Mesendoderm (in vitro differentiated cells): ENCODE measurements at regions not wholly inside any gene's neighbourhood (a gene's known extent, or its start where the extent isn't known, plus 50 kb on each side); places are given as distances from the start of the nearest gene placed in this dataset.

Source experiments
- DNase-seq: peaks from one replicate; pipeline ENCODE4 v3.0.0; 2013
- H2AK5ac ChIP-seq: 2 replicates; pipeline ENCODE4 v1.6.1; 2013; ENCODE audit warnings: low read length, inconsistent platforms
- H2BK120ac ChIP-seq: 2 replicates; pipeline ENCODE4 v1.6.1; 2013; ENCODE audit warnings: low read depth, mild to moderate bottlenecking, low read length, moderate library complexity, mixed read lengths
- H2BK15ac ChIP-seq: replicated peaks from 2 replicates; pipeline ENCODE4 v1.6.1; 2013; ENCODE audit warnings: low read depth, mild to moderate bottlenecking, moderate library complexity
- H2BK5ac ChIP-seq: 2 replicates; pipeline ENCODE4 v1.6.1; 2013; ENCODE audit warnings: low read length, inconsistent platforms
- H3K18ac ChIP-seq: 2 replicates; pipeline ENCODE4 v1.6.1; 2013; ENCODE audit warnings: mild to moderate bottlenecking, low read length, mixed read lengths
- H3K23ac ChIP-seq: one replicate; pipeline ENCODE4 v1.6.1; 2013; ENCODE audit warnings: low read length
- H3K27ac ChIP-seq: 2 replicates; pipeline ENCODE4 v1.5.1; 2013; ENCODE audit warnings: low read depth, mild to moderate bottlenecking, inconsistent platforms, low read length, moderate library complexity
- H3K27me3 ChIP-seq: 2 replicates; pipeline ENCODE4 v1.6.1; 2013; ENCODE audit warnings: low read length, control low read depth, mild to moderate bottlenecking, inconsistent platforms; ENCODE audit not compliant: insufficient read depth, poor library complexity
- H3K36me3 ChIP-seq: 2 replicates; pipeline ENCODE4 v1.6.1; 2013; ENCODE audit warnings: low read length, inconsistent platforms; ENCODE audit not compliant: control insufficient read depth, insufficient read depth
- H3K4ac ChIP-seq: one replicate; pipeline ENCODE4 v1.6.1; 2013; ENCODE audit warnings: low read depth, mild to moderate bottlenecking, low read length, moderate library complexity
- H3K4me1 ChIP-seq: 2 replicates; pipeline ENCODE4 v1.6.1; 2013; ENCODE audit warnings: low read depth, low read length, inconsistent platforms; ENCODE audit not compliant: control insufficient read depth
- H3K4me2 ChIP-seq: 2 replicates; pipeline ENCODE4 v1.6.1; 2013; ENCODE audit warnings: low read length
- H3K4me3 ChIP-seq: 2 replicates; pipeline ENCODE4 v1.5.1; 2013; ENCODE audit warnings: mild to moderate bottlenecking, low read length
- H3K56ac ChIP-seq: one replicate; pipeline ENCODE4 v1.6.1; 2013; ENCODE audit warnings: low read length
- H3K79me1 ChIP-seq: 2 replicates; pipeline ENCODE4 v1.6.1; 2013; ENCODE audit warnings: low read length, inconsistent platforms
- H3K79me2 ChIP-seq: 2 replicates; pipeline ENCODE4 v1.6.1; 2013; ENCODE audit warnings: mild to moderate bottlenecking, low read length; ENCODE audit not compliant: control insufficient read depth, insufficient read depth
- H3K9ac ChIP-seq: 2 replicates; pipeline ENCODE4 v1.6.1; 2013; ENCODE audit warnings: low read length, inconsistent platforms
- H4K5ac ChIP-seq: one replicate; pipeline ENCODE4 v1.6.1; 2013; ENCODE audit warnings: low read length
- H4K8ac ChIP-seq: one replicate; pipeline ENCODE4 v1.6.1; 2013; ENCODE audit warnings: low read depth, mild to moderate bottlenecking, control low read depth, low read length, moderate library complexity
- WGBS: extraction: QIAGEN DNeasy Blood & Tissue Kit; methylation state at CpG from one replicate; pipeline ENCODE4 v1.1.7; 2013; ENCODE audit warnings: low lambda C conversion rate, missing lambda C conversion rate; ENCODE audit not compliant: insufficient coverage; ENCODE audit errors: extremely low coverage; 5-methylcytosine and 5-hydroxymethylcytosine counted together

GRCh38 chr5:33011801-33012200, 300.7 kb downstream of the NPR3 start:
- no peak overlapping the region for H3K4me2 ChIP-seq
- no peak overlapping the region for H2BK15ac ChIP-seq
- no peak overlapping the region for H3K4me3 ChIP-seq
- no peak overlapping the region for H4K8ac ChIP-seq
- no peak overlapping the region for H3K23ac ChIP-seq
- H4K5ac ChIP-seq, result no peak overlapping the region
- no peak overlapping the region for H3K18ac ChIP-seq
- no peak overlapping the region for H2BK5ac ChIP-seq
- H3K79me1 ChIP-seq, result no peaks in the 10 kb centered on the region
- no peak overlapping the region for H3K56ac ChIP-seq
- no peaks in the 10 kb centered on the region for H3K27me3 ChIP-seq
- no peak overlapping the region for H3K27ac ChIP-seq
- H2BK120ac ChIP-seq, result no peak overlapping the region
- H3K4ac ChIP-seq, result no peak overlapping the region
- no peak overlapping the region for H3K9ac ChIP-seq
- H3K36me3 ChIP-seq, result no peaks in the 10 kb centered on the region
- no peak for DNase-seq
- H2AK5ac ChIP-seq, result no peak overlapping the region
- no peaks in the 10 kb centered on the region for H3K4me1 ChIP-seq
- no peaks in the 10 kb centered on the region for H3K79me2 ChIP-seq

GRCh38 chr5:33023649-33024048, 312.5 kb downstream of the NPR3 start:
- Histone ChIP-seq H3K4ac (no peak overlapping the region), H3K79me1 (no peaks in the 10 kb centered on the region), H3K4me1 (no peaks in the 10 kb centered on the region), H4K5ac (no peak overlapping the region), H3K9ac (no peak overlapping the region), H2AK5ac (no peak overlapping the region), H3K4me3 (no peak overlapping the region), H4K8ac (no peak overlapping the region), H3K23ac (no peak overlapping the region), H3K79me2 (no peaks in the 10 kb centered on the region), H3K56ac (no peak overlapping the region), H3K4me2 (no peak overlapping the region), H3K27ac (no peak overlapping the region), H3K36me3 (no peaks in the 10 kb centered on the region), H2BK15ac (no peak overlapping the region), H2BK5ac (no peak overlapping the region), H3K18ac (no peak overlapping the region), H2BK120ac (no peak overlapping the region), H3K27me3 (no peaks in the 10 kb centered on the region)
- WGBS, result no CpG with 5 or more reads among the region's 2 CpGs
- DNase-seq, result no peak

- no peak overlapping the region for H3K18ac ChIP-seq
- DNase-seq, result no peak
- no peak overlapping the region for H3K4me2 ChIP-seq
- H2BK120ac ChIP-seq, result no peak overlapping the region
- H3K27ac ChIP-seq, result no peak overlapping the region
- H3K4me1 ChIP-seq, result no peaks in the 10 kb centered on the region
- H3K27me3 ChIP-seq, result no peaks in the 10 kb centered on the region
- no peaks in the 10 kb centered on the region for H3K79me1 ChIP-seq
- no peak overlapping the region for H3K4me3 ChIP-seq
- no peak overlapping the region for H3K9ac ChIP-seq
- H3K36me3 ChIP-seq, result no peaks in the 10 kb centered on the region
- H3K23ac ChIP-seq, result no peak overlapping the region
- no CpG with 5 or more reads among the region's 8 CpGs for WGBS
- no peak overlapping the region for H4K5ac ChIP-seq
- no peak overlapping the region for H4K8ac ChIP-seq
- no peak overlapping the region for H2AK5ac ChIP-seq
- H2BK15ac ChIP-seq, result no peak overlapping the region
- H3K4ac ChIP-seq, result no peak overlapping the region
- H2BK5ac ChIP-seq, result no peak overlapping the region
- no peaks in the 10 kb centered on the region for H3K79me2 ChIP-seq
- H3K56ac ChIP-seq, result no peak overlapping the region
Observed at GRCh38 chr5:33032271-33033070, 321.4 kb downstream of the NPR3 start.

- Histone ChIP-seq H3K18ac (no peak overlapping the region), H3K56ac (no peak overlapping the region), H4K8ac (no peak overlapping the region), H2BK15ac (no peak overlapping the region), H3K4ac (no peak overlapping the region), H3K4me2 (no peak overlapping the region), H2AK5ac (no peak overlapping the region), H3K27me3 (no peaks in the 10 kb centered on the region), H3K4me1 (no peaks in the 10 kb centered on the region), H3K36me3 (no peaks in the 10 kb centered on the region), H2BK120ac (no peak overlapping the region), H3K9ac (no peak overlapping the region), H3K79me1 (no peaks in the 10 kb centered on the region), H3K79me2 (no peaks in the 10 kb centered on the region), H3K27ac (no peak overlapping the region), H3K23ac (no peak overlapping the region), H4K5ac (no peak overlapping the region), H2BK5ac (no peak overlapping the region), H3K4me3 (no peak overlapping the region)
- no CpG with 5 or more reads among the region's 3 CpGs for WGBS
- no peak for DNase-seq
Observed at GRCh38 chr5:33033516-33033915, 322.4 kb downstream of the NPR3 start.

GRCh38 chr5:33034777-33035176, 323.7 kb downstream of the NPR3 start:
- Histone ChIP-seq H4K5ac (no peak overlapping the region), H3K18ac (no peak overlapping the region), H3K4ac (no peak overlapping the region), H3K79me1 (no peaks in the 10 kb centered on the region), H3K79me2 (no peaks in the 10 kb centered on the region), H3K4me1 (no peaks in the 10 kb centered on the region), H2AK5ac (no peak overlapping the region), H3K23ac (no peak overlapping the region), H3K56ac (no peak overlapping the region), H3K27me3 (no peaks in the 10 kb centered on the region), H3K4me2 (no peak overlapping the region), H2BK120ac (no peak overlapping the region), H3K36me3 (no peaks in the 10 kb centered on the region), H3K4me3 (no peak overlapping the region), H2BK15ac (no peak overlapping the region), H2BK5ac (no peak overlapping the region), H3K27ac (no peak overlapping the region), H4K8ac (no peak overlapping the region), H3K9ac (no peak overlapping the region)
- no CpG with 5 or more reads among the region's 1 CpG for WGBS
- DNase-seq, result no peak
